Endothelial cell (in vitro differentiated cells): ENCODE measurements at regions not wholly inside any gene's neighbourhood (a gene's known extent, or its start where the extent isn't known, plus 50 kb on each side); places are given as distances from the start of the nearest gene placed in this dataset.

Experiments
- DNase-seq: peaks from one replicate; pipeline ENCODE4 v3.0.0; 2021; ENCODE audit warnings: low spot score
- H3K27ac Mint-ChIP-seq: one replicate; pipeline ENCODE4 v1.8.0; 2021; ENCODE audit warnings: mixed read lengths, inconsistent platforms; ENCODE audit not compliant: unreplicated experiment
- H3K27me3 Mint-ChIP-seq: one replicate; pipeline ENCODE4 v1.8.0; 2021; ENCODE audit warnings: mild to moderate bottlenecking, moderate library complexity, mixed read lengths, inconsistent platforms; ENCODE audit not compliant: unreplicated experiment
- H3K36me3 Mint-ChIP-seq: one replicate; pipeline ENCODE4 v1.8.0; 2021; ENCODE audit warnings: mild to moderate bottlenecking, low read depth, mixed read lengths, inconsistent platforms; ENCODE audit not compliant: unreplicated experiment
- H3K4me1 Mint-ChIP-seq: one replicate; pipeline ENCODE4 v1.8.0; 2021; ENCODE audit warnings: mild to moderate bottlenecking, mixed read lengths, inconsistent platforms; ENCODE audit not compliant: unreplicated experiment
- H3K4me3 Mint-ChIP-seq: one replicate; pipeline ENCODE4 v1.8.0; 2021; ENCODE audit warnings: mild to moderate bottlenecking, mixed read lengths, inconsistent platforms; ENCODE audit not compliant: unreplicated experiment
- H3K9me3 Mint-ChIP-seq: one replicate; pipeline ENCODE4 v1.8.0; 2021; ENCODE audit warnings: mixed read lengths, inconsistent platforms; ENCODE audit not compliant: unreplicated experiment
- TF ChIP-seq, protein P1 (sequence below): fragments of 200-600 bp; sonication (generic); IDR thresholded peaks from one replicate; pipeline ENCODE4 v1.5.0; 2021; ENCODE audit warnings: antibody characterized with exemption; ENCODE audit not compliant: unreplicated experiment

DNA sequence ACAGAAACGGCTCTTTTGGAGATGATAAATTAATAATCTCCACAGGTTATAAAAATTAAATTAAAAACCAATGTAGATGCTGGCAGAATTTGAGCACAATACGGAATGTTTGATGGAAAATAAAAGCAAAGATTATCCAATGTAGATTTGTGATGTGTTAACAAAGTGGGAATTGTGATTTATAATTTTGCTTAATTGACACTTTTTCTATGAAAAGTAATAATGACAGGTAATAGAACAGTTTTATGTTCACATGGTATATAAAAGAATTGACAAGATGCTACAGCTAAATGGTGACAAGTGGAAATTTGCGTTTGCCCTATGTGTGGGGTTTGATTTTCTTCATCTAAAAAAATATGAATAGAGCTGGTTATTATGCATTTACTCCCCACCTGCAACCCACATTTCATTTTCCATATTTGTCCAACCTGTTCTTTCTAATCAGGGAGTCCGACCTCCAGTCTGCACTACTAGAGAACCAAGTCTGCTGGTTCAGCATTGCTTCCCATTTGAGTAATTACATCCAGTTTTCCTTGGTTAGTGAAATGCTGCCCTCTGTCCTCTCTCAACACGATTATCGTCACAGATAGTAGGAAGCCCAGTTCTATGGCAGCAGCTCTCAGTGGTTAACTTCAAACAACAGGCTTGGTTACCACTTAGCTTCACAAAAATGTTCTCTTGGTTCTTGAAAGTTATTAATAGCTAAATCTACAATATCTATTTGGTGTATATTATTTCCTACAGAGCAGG, 61.4 kb upstream of the SLITRK1 start:
- no peak overlapping the region for H3K27ac Mint-ChIP-seq
- H3K4me3 Mint-ChIP-seq = no peak overlapping the region
- no peak for DNase-seq
- H3K27me3 Mint-ChIP-seq = no peaks in the 10 kb centered on the region
- H3K36me3 Mint-ChIP-seq = no peaks in the 10 kb centered on the region
- H3K9me3 Mint-ChIP-seq = no peaks in the 10 kb centered on the region
- TF ChIP-seq, protein P1, sequence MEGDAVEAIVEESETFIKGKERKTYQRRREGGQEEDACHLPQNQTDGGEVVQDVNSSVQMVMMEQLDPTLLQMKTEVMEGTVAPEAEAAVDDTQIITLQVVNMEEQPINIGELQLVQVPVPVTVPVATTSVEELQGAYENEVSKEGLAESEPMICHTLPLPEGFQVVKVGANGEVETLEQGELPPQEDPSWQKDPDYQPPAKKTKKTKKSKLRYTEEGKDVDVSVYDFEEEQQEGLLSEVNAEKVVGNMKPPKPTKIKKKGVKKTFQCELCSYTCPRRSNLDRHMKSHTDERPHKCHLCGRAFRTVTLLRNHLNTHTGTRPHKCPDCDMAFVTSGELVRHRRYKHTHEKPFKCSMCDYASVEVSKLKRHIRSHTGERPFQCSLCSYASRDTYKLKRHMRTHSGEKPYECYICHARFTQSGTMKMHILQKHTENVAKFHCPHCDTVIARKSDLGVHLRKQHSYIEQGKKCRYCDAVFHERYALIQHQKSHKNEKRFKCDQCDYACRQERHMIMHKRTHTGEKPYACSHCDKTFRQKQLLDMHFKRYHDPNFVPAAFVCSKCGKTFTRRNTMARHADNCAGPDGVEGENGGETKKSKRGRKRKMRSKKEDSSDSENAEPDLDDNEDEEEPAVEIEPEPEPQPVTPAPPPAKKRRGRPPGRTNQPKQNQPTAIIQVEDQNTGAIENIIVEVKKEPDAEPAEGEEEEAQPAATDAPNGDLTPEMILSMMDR = no peak
- no peaks in the 10 kb centered on the region for H3K4me1 Mint-ChIP-seq

DNA sequence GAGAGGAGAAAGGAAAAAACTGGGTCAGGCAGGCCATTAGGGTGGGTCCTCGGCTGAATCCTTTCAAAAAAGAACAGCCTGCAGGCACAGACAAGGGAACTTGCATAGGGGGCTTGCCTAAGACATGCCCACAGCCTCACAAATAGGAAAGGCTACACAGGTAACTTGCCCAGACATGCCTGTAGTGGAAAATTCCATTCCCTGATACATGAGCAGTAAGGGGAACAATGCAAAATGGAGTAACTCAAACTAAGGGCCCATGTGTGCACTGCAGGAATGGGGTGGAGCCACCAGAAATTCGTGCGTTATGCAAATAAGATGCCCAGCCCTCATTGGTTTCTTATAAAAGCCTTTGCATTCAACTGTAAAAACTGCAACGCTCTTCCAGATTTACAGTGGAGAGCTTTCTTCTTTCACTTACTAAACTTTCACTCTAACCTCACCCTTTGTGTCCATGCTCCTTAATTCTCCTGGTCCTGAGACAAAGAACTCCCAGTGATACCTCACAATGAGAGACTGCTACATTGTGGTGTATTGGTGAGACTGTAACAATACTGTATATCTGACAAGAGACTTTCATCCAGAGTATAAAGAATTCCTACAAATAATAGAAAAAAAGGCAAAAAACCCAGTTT, 59.5 kb upstream of the SLITRK1 start:
- Mint-ChIP-seq H3K36me3 (no peaks in the 10 kb centered on the region), H3K27me3 (no peaks in the 10 kb centered on the region), H3K4me3 (no peak overlapping the region), H3K27ac (peak overlapping the region; percentile 93), H3K4me1 (no peaks in the 10 kb centered on the region), H3K9me3 (no peaks in the 10 kb centered on the region)
- TF ChIP-seq, protein P1 = no peak
- DNase-seq = no peak

DNA sequence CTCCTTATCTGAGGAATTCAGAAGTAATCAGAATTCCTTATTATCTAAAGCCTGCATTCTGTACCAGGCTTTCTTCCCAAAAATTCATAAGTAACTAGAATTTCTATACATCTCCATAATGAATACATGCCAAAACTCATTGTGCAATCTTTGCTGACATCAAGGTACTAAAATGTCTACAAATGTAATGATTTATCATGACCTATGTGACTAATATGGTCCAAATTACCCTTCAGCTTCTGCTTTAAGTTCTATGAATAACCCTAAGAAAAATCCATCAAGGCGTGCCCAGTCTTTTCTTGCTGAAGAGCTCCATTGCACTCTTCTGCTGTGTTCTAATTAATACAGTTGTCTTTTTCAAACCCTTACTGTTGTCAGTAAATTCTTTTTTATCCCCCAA, 58.5 kb upstream of the SLITRK1 start:
- DNase-seq = no peak
- H3K27ac Mint-ChIP-seq = no peak overlapping the region
- no peaks in the 10 kb centered on the region for H3K4me1 Mint-ChIP-seq
- no peak overlapping the region for H3K4me3 Mint-ChIP-seq
- no peaks in the 10 kb centered on the region for H3K9me3 Mint-ChIP-seq
- no peaks in the 10 kb centered on the region for H3K27me3 Mint-ChIP-seq
- TF ChIP-seq, protein P1 = no peak
- no peaks in the 10 kb centered on the region for H3K36me3 Mint-ChIP-seq

DNA sequence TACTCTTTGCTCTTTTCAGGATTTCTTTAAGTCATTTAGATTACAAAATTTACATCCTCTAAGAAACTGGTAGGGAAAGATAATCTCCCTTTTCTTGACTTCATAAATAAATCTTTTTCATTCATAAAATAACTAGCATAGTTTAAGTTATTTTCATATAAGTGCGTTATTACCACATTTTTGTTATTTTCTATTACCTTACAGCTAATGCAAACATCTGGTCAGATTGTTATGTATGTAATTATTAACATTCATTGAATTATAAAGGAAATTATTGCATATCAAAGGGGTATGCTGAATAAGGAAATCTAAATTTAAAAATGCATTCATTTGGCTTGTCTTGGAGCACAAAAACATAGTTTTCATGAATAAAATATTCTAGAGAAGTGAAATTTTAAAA, 55.3 kb upstream of the SLITRK1 start:
- Mint-ChIP-seq H3K4me1 (no peaks in the 10 kb centered on the region), H3K9me3 (no peaks in the 10 kb centered on the region), H3K36me3 (no peaks in the 10 kb centered on the region), H3K27ac (no peak overlapping the region), H3K4me3 (no peak overlapping the region), H3K27me3 (no peaks in the 10 kb centered on the region)
- DNase-seq = no peak
- TF ChIP-seq, protein P1 = no peak

DNA sequence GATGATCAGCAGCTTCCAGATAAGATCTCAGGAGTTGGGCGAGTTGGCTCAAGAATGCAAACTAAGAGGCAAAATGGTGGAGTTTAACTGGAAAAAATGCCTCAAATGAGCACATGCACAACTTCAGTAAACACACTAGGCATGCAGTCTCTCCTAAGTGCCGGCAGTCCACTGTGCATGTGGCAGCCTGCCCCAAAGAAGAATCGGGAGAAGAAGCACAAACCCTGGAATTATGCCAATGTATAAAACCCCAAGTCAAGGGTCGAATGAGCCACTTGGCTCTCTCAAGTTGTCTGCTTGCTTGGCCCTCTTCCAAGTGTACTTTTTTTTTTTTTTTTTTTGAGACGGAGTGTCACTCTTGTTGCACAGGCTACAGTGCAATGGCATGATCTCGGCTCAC, 53.3 kb upstream of the SLITRK1 start:
- Mint-ChIP-seq H3K36me3 (no peaks in the 10 kb centered on the region), H3K9me3 (no peaks in the 10 kb centered on the region), H3K27ac (no peak overlapping the region), H3K4me3 (no peak overlapping the region), H3K27me3 (no peaks in the 10 kb centered on the region), H3K4me1 (no peaks in the 10 kb centered on the region)
- TF ChIP-seq, protein P1 = no peak
- DNase-seq = no peak
